ENCODE measurements at regions not wholly inside any gene's neighbourhood (a gene's known extent, or its start where the extent isn't known, plus 50 kb on each side); places are given as distances from the start of the nearest gene placed in this dataset.
"Not testable (repeated sequence)": the region's sequence is repeated elsewhere in the genome, so short reads cannot be mapped to it uniquely, and the experiment has no call there.

DNA sequence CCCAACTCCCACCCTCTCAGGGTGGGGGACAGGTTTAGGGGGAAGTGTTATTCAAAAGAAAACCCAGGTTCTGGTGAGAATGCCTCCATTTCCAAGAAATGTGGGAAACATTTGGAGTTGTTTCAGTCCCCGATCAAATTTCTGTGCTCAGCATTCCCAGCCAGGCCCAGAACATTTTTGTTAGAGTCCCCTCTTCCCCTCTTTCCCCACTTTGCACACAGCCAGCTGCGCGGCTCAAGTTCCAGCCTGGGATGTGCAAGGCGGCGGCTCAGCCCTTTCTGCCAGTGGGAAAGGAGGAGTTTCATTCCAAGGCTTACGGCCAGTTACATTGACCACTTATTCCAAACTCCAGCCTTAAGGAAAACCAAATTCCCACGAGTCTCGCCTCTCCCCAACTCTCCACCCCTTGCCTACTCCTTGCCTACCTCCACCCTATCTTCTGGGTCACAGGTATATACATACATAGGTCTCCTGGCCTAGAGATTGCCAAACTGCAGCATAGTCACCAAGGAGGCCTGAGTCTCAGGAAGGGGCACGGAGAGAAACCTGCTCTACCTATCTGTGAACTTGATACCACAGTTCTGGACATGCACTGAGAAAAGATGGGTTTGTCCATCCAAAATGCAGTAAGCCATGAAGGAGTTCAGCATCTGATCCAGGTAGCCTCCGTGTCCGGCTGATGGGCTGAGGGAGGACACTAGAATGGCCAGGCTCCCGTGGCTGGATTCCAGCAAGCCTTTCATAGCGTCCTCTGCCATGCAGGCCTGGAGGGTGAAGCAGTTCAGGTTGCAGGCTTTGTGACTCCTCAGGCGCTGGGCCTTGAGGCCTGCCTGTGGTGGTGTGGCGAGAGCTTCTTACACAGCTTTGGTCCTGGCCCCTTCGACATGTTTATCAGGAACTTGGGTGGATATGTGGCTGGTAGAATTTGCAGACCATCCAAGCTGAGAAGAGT lies 154.5 kb downstream of the ZFP36L2 start:
- Mint-ChIP-seq H3K9me3 (no peaks in the 10 kb centered on the region), H3K27ac (no peak overlapping the region), H3K36me3 (ENCODE audit: low read depth) (no peaks in the 10 kb centered on the region), H3K27me3 (no peaks in the 10 kb centered on the region), H3K4me3 (no peak overlapping the region), H3K4me1 (ENCODE audit: low read depth) (no peaks in the 10 kb centered on the region)

DNA sequence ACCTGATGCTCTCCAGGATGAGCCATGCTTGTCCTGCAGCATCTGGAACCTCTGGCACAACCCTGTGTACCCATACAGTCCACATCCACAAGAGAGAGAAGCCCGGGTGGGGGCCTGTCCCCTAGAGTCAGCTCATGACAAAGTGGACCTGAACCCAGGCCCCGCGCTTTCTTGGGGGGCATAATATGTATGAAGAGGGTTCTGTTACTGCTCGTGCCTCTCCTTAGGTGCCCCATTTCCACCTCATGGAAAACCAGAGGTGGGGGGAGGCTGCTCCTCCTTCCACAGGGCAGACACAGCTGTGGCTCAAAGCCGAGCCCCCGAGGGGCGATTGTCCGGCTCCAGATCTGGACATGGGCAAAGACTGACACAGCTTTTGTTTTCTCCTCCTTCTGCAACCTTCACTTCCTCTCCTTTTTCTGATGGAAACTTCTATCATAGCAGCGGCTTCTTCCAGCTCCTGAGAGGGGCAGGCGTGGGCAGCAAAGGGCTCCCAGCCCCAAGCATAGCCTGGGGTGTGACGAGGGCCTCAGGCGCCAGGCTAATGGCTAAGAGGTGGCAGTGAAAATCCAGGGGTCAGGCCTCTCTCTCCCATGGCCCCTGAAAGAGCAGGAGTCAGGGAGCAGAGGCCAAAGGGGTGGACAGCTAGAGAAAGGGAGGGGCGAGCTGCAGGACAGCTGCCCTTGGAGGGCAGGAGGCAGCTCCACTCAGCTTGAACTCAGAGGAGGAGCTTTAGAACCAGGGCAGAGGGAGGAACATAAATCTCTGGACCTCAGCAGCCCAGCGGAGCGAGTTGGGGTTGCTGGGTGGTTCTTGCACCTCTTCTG lies 155.5 kb downstream of the ZFP36L2 start:
- Mint-ChIP-seq H3K4me1 (ENCODE audit: low read depth) (no peaks in the 10 kb centered on the region), H3K36me3 (ENCODE audit: low read depth) (no peaks in the 10 kb centered on the region)

DNA sequence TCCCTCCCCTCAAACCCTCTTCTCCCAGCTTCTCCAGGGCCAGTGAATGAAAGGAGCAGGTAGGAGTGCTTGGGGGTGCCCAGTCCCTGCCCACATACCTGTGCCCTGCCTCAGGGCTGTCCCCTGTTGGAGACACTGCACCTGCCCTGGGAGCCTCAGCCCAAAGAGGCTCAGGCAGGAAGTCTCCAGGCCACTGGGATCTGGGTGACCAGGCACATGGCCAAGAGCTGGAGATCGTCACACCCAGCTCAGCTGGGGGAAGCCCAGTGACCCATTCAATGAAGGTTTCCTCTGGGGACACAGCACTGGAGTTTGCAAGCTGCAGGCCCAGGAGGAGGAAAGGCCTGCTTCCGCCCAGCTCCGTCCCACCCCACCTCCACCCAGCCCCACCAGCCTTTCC lies 156.4 kb downstream of the ZFP36L2 start:
- Mint-ChIP-seq H3K27me3 (no peaks in the 10 kb centered on the region), H3K9me3 (no peaks in the 10 kb centered on the region), H3K4me1 (ENCODE audit: low read depth) (no peaks in the 10 kb centered on the region)

More for the DNA sequence above, 155.5 kb downstream of the ZFP36L2 start:
- H3K27me3 Mint-ChIP-seq = no peaks in the 10 kb centered on the region
- no peak overlapping the region for H3K27ac Mint-ChIP-seq
- H3K4me3 Mint-ChIP-seq = no peak overlapping the region
- H3K9me3 Mint-ChIP-seq = no peaks in the 10 kb centered on the region

DNA sequence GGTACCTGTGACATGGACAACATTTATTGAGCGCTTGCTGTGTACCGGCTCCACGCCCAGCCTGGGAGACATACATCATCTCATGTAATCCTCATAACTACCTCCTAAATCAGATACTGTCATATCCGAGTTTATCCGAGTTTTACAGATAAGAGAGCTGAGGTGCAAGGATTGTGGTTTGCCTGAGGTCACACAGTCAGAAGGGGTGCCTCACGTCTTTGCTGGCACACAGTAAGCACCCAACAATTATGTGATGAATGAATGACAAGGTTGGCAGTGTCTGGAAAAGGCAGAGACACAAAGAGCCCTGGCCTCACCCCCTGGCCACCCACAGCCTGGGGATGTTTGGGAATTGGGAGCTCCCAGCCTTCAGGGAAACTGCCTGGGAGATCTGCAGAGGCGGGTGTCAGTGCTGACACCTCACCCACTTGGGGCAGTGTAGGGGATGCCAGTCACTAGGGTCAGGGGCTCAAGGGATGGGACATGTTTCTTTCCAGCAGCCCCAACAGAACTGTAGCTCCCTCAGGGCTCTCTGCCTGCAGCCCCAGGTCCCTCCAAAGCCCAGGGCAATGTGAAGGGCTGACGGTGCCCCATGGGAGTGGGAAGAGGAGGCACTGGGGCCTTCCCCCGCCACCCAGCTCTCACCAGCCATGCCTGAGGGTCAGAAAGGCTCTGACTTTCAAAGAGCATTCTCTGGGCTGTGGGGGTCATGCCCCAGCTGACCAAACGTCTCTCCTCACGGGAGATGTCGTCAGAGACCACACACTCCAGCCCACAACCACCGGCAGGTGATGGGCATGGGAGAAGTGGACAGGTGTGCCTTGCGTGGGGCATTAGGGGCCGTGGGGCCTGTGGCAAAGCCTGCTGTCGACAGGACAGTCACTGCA lies 157.5 kb downstream of the ZFP36L2 start:
- no peak overlapping the region for H3K27ac Mint-ChIP-seq
- H3K36me3 Mint-ChIP-seq (ENCODE audit: low read depth) = peaks cover 4% of the 10 kb centered on the region
- no peaks in the 10 kb centered on the region for H3K9me3 Mint-ChIP-seq
- H3K4me3 Mint-ChIP-seq = no peak overlapping the region
- no peaks in the 10 kb centered on the region for H3K4me1 Mint-ChIP-seq (ENCODE audit: low read depth)
- no peaks in the 10 kb centered on the region for H3K27me3 Mint-ChIP-seq

More for the DNA sequence above, 156.4 kb downstream of the ZFP36L2 start:
- H3K27ac Mint-ChIP-seq = no peak overlapping the region
- H3K4me3 Mint-ChIP-seq = no peak overlapping the region
- no peaks in the 10 kb centered on the region for H3K36me3 Mint-ChIP-seq (ENCODE audit: low read depth)

DNA sequence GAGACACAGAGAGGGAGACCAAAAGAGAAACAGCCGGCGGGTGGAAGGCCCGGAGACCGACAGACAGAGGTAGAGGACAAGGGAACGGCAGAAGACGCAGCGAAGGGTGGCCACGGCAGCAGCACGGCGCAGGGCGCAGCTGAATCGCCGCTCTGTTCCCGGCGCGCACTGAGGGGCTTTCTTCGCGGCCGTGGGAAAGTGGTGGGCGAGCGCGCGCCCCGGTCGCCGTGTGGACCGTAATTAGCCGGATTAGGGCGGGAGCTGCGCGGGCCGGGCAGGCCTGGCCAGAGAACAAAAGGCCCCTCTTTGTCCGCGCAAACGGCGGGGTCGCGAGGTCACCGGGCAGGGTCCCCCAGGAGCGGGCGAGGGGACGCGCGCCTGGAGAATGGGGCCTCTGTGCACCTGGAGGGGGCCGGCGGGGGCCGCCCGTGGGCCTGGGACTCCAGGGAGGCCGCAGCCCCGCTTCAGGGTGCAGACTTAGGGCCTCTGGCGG lies 158.3 kb downstream of the ZFP36L2 start:
- H3K9me3 Mint-ChIP-seq = no peaks in the 10 kb centered on the region
- H3K27me3 Mint-ChIP-seq = no peaks in the 10 kb centered on the region
- H3K4me1 Mint-ChIP-seq (ENCODE audit: low read depth) = no peaks in the 10 kb centered on the region
- no peak overlapping the region for H3K4me3 Mint-ChIP-seq
- no peak overlapping the region for H3K27ac Mint-ChIP-seq
- H3K36me3 Mint-ChIP-seq (ENCODE audit: low read depth) = peaks cover 4% of the 10 kb centered on the region

DNA sequence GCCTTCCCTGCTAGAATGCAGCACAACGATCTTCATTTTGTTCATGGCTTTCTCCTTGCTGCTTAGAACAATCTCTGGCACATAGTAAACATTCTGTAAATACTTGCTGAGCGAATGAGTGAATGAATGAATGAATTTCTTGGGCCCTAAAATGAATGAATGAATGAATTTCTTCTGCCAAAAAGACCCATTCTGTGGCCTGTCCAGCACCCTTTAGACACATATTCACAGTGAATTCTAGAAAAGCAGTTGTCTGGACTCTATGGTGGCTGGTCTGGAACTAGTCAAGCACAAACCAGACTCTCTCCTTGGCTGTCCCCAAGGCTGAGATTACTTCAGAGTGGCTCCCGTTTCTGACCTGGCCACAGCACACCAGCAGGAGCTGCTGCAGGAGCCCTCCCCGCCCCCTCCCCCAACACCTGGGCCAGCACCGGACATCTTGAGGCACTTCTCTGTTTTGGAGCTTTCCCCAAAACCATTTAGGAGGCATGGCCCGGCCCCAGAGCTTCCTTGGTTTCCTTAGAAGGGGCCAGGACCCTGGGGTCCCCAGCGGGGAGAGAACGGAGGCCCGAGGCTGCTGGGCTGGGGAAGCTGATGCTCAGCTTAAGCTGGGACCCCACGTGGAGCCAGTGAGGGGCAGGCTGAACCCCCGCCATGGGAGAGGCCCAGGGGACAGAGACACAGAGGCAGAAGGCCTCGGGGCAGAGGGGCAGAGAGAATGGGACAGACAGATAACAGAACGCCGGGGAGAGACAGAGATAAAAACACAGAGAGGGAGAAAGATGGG lies 159.0 kb downstream of the ZFP36L2 start:
- Mint-ChIP-seq H3K27ac (no peak overlapping the region), H3K9me3 (no peaks in the 10 kb centered on the region), H3K4me3 (no peak overlapping the region), H3K4me1 (ENCODE audit: low read depth) (no peaks in the 10 kb centered on the region), H3K27me3 (no peaks in the 10 kb centered on the region), H3K36me3 (ENCODE audit: low read depth) (peaks cover 4% of the 10 kb centered on the region)

DNA sequence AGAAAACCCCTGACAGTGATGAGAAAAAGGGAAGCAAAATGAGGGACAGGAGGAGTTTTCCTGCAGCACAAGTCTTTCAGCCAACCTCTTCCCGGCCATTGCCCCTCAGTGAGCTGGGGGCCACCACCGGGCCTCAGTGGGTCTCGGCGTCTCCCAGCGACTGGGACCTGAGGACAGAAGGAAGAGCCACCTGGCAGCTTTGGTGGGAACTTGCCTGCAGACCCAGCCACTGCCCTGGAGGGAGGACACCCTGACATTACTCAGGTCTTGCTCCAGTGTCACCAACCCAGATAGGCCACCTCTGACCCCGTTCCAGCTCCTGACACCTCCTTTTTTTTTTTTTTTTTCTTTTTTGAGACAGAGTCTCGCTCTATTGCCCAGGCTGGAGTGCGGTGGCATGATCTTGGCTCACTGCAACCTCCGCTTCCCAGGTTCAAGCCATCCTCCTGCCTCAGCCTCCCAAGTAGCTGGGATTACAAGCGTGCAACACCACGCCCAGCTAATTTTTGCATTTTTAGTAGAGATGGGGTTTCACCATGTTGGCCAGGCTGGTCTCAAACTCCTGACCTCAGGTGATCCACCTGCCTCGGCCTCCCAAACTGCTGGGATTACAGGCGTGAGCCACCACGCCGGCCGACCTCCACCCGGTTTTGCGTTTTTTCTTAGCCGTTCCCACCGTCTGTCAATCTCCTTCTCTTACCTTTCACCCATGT lies 159.7 kb downstream of the ZFP36L2 start:
- not testable (repeated sequence) for H3K27me3 Mint-ChIP-seq; H3K4me1 Mint-ChIP-seq (ENCODE audit: low read depth); H3K4me3 Mint-ChIP-seq; H3K36me3 Mint-ChIP-seq (ENCODE audit: low read depth); H3K27ac Mint-ChIP-seq; H3K9me3 Mint-ChIP-seq

DNA sequence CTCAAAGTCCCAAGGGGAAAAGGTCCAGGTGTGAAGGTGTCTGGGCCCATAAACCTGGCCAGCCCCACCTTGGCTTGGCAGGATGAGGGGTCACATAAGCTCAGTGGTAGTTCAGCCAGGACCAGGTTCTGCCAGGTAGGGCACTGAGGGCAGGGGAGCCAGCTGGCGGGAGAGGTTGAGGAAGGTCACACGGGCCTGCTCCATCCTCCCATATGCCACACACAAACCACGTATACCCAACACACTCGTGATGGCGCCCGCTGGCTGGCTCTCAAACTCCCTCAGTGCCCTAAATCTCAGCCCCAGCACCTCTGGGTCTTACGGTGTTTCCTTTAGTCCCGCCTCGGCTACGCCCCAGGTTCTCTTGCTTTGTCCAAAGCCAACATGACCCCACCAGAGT lies 160.5 kb downstream of the ZFP36L2 start:
- Mint-ChIP-seq H3K36me3 (ENCODE audit: low read depth) (peaks cover 4% of the 10 kb centered on the region), H3K27ac (peak overlapping the region; percentile 1), H3K9me3 (no peaks in the 10 kb centered on the region), H3K4me1 (ENCODE audit: low read depth) (peaks cover 6% of the 10 kb centered on the region), H3K4me3 (no peak overlapping the region), H3K27me3 (no peaks in the 10 kb centered on the region)

DNA sequence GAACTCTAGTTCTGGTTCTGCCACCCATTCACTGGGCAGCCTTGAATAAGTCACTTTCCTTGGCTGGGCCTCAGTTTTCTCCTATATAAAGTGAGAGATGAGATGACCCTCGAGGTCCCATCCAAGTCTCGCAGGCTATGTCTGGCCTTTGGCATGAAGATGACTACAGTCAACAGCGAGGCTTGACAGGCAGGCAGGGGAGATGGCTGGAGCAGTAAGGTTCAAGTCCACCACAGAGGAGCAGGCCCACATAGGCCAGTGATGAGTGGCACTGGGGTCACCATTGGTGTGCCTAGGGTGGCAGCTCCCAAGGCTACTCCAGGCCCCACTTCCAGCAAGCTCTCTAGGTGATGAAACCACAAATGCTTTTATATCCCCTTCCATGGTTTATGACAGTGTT lies 161.4 kb downstream of the ZFP36L2 start:
- peaks cover 15% of the 10 kb centered on the region for H3K4me1 Mint-ChIP-seq (ENCODE audit: low read depth)

DNA sequence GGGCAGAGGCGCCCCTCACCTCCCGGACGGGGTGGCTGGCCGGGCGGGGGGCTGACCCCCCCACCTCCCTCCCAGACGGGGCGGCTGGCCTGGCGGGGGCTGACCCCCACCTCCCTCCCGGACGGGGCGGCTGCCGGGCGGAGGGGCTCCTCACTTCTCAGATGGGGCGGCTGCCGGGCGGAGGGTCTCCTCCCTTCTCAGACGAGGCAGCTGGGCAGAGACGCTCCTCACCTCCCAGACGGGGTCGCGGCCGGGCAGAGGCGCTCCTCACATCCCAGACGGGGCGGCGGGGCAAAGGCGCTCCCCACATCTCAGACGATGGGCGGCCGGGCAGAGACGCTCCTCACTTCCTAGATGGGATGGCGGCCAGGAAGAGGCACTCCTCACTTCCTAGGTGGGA lies 163.3 kb downstream of the ZFP36L2 start:
- H3K27me3 Mint-ChIP-seq; H3K27ac Mint-ChIP-seq; H3K36me3 Mint-ChIP-seq (ENCODE audit: low read depth); H3K9me3 Mint-ChIP-seq; H3K4me3 Mint-ChIP-seq: not testable (repeated sequence)
- peaks cover 32% of the 10 kb centered on the region for H3K4me1 Mint-ChIP-seq (ENCODE audit: low read depth)

More for the DNA sequence above, 161.4 kb downstream of the ZFP36L2 start:
- no peak overlapping the region for H3K4me3 Mint-ChIP-seq
- no peaks in the 10 kb centered on the region for H3K9me3 Mint-ChIP-seq
- H3K27me3 Mint-ChIP-seq = no peaks in the 10 kb centered on the region
- H3K36me3 Mint-ChIP-seq (ENCODE audit: low read depth) = peaks cover 4% of the 10 kb centered on the region
- H3K27ac Mint-ChIP-seq = no peak overlapping the region

DNA sequence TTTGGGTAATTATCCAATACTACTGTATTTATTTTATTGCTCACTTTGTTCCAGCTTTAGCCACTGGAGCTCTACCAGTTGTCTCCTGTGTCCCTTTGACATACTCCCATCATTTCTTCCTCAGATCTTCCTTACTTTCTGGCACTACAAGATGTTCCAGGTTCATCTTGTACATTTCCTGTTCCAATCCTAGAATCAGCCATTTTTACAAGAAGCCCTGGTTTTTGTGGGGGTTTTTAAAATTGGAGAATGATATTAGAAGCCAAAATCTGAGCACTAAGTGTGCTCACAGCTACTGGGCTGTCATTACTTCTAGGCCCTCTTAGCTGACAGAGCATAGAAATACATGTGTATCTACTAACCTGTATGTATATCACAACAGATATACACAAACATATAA lies 164.3 kb downstream of the ZFP36L2 start:
- Mint-ChIP-seq H3K36me3 (ENCODE audit: low read depth) (peaks cover 4% of the 10 kb centered on the region), H3K4me3 (no peak overlapping the region), H3K9me3 (no peaks in the 10 kb centered on the region), H3K27ac (no peak overlapping the region), H3K27me3 (no peaks in the 10 kb centered on the region), H3K4me1 (ENCODE audit: low read depth) (peaks cover 32% of the 10 kb centered on the region)

DNA sequence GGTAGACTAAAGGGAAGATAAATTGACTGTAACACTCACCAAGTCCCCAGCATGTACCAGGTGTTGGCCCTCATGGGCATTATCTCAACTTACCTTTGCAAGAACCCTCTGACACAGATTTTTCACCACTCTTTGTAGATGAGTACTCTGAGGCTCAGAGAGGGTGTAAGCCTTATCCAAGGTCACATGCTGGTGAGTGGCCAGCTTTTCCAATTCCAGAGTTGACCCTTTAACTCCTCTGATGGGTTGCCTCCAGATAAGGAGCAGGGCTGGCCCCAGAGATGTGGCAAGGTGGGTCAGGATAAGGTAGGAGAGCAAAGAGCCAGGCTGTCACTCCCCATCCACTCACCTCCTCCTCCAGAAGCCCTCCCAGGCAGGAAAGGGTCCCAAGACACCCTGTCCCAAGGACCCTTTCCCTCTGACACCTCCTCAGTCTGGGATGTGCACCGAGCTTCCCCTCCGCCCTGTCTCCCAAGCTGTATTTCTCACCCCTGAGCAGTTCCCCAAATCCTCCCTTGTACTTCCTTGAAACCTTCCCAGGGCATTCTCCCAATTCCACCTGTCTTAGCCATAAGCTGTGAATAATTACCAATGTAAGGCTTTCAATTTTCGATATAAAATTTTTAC lies 165.9 kb downstream of the ZFP36L2 start:
- Mint-ChIP-seq H3K36me3 (ENCODE audit: low read depth) (peaks cover 4% of the 10 kb centered on the region), H3K27me3 (no peaks in the 10 kb centered on the region), H3K27ac (peak overlapping the region; percentile 47), H3K4me3 (no peak overlapping the region), H3K4me1 (ENCODE audit: low read depth) (peaks cover 32% of the 10 kb centered on the region), H3K9me3 (no peaks in the 10 kb centered on the region)
